ENCODE measurements at regions not wholly inside any gene's neighbourhood (a gene's known extent, or its start where the extent isn't known, plus 50 kb on each side); places are given as distances from the start of the nearest gene placed in this dataset.
A peak's percentile ranks its signal among the peaks of the same experiment; 100 is the strongest.
"Not testable (repeated sequence)": the region's sequence is repeated elsewhere in the genome, so short reads cannot be mapped to it uniquely, and the experiment has no call there.

- no peak overlapping the region for H3K27ac ChIP-seq
- TF ChIP-seq CTCF (IDR thresholded peaks at IDR 0.05; ENCODE audit: low read depth, low read length), result no peak
Measured at GRCh38 chrX:39065051-39065871, 264.0 kb downstream of the MID1IP1 start.

GRCh38 chrX:39067866-39068265, 266.6 kb downstream of the MID1IP1 start:
- no peaks in the 10 kb centered on the region for H3K4me1 ChIP-seq (ENCODE audit: low read depth)
- no peaks in the 10 kb centered on the region for H3K9me3 ChIP-seq (ENCODE audit: low read depth)
- H3K36me3 ChIP-seq, result no peaks in the 10 kb centered on the region
- H3K27ac ChIP-seq, result no peak overlapping the region
- TF ChIP-seq CTCF (IDR thresholded peaks at IDR 0.05; ENCODE audit: low read depth, low read length), result no peak
- no peak for DNase-seq (ENCODE audit: low read depth in 1 of 2, low spot score in 1 of 2)
- H3K27me3 ChIP-seq, result no peaks in the 10 kb centered on the region
- no peak overlapping the region for H3K4me3 ChIP-seq

More at GRCh38 chrX:39065051-39065871, 264.0 kb downstream of the MID1IP1 start:
- Histone ChIP-seq H3K4me3 (no peak overlapping the region), H3K27me3 (no peaks in the 10 kb centered on the region), H3K36me3 (no peaks in the 10 kb centered on the region), H3K9me3 (ENCODE audit: low read depth) (no peaks in the 10 kb centered on the region), H3K4me1 (ENCODE audit: low read depth) (no peaks in the 10 kb centered on the region)
- DNase-seq (ENCODE audit: low read depth in 1 of 2, low spot score in 1 of 2), result peak in 1 of 2 donors; percentile 14

GRCh38 chrX:39068634-39069033, 267.4 kb downstream of the MID1IP1 start:
- not testable (repeated sequence) for H3K27ac ChIP-seq; H3K4me1 ChIP-seq (ENCODE audit: low read depth); DNase-seq (ENCODE audit: low read depth in 1 of 2, low spot score in 1 of 2); H3K4me3 ChIP-seq; H3K36me3 ChIP-seq; H3K9me3 ChIP-seq (ENCODE audit: low read depth); H3K27me3 ChIP-seq

- no peaks in the 10 kb centered on the region for H3K4me1 ChIP-seq (ENCODE audit: low read depth)
- no peaks in the 10 kb centered on the region for H3K27me3 ChIP-seq
- DNase-seq (ENCODE audit: low read depth in 1 of 2, low spot score in 1 of 2), result no peak
- H3K27ac ChIP-seq, result no peak overlapping the region
- no peaks in the 10 kb centered on the region for H3K9me3 ChIP-seq (ENCODE audit: low read depth)
- TF ChIP-seq CTCF (IDR thresholded peaks at IDR 0.05; ENCODE audit: low read depth, low read length), result no peak
- H3K36me3 ChIP-seq, result no peaks in the 10 kb centered on the region
- no peak overlapping the region for H3K4me3 ChIP-seq
Measured at GRCh38 chrX:39070009-39070408, 268.8 kb downstream of the MID1IP1 start.

- Histone ChIP-seq H3K27ac (no peak overlapping the region), H3K4me1 (ENCODE audit: low read depth) (no peaks in the 10 kb centered on the region), H3K36me3 (no peaks in the 10 kb centered on the region), H3K27me3 (no peaks in the 10 kb centered on the region), H3K4me3 (no peak overlapping the region), H3K9me3 (ENCODE audit: low read depth) (no peaks in the 10 kb centered on the region)
- TF ChIP-seq CTCF (IDR thresholded peaks at IDR 0.05; ENCODE audit: low read depth, low read length), result no peak
- no peak for DNase-seq (ENCODE audit: low read depth in 1 of 2, low spot score in 1 of 2)
Measured at GRCh38 chrX:39073131-39073530, 271.9 kb downstream of the MID1IP1 start.

- Histone ChIP-seq H3K27me3 (no peaks in the 10 kb centered on the region), H3K4me1 (ENCODE audit: low read depth) (no peaks in the 10 kb centered on the region), H3K4me3 (no peak overlapping the region), H3K9me3 (ENCODE audit: low read depth) (no peaks in the 10 kb centered on the region), H3K36me3 (no peaks in the 10 kb centered on the region), H3K27ac (no peak overlapping the region)
- no peak for DNase-seq (ENCODE audit: low read depth in 1 of 2, low spot score in 1 of 2)
- TF ChIP-seq CTCF (IDR thresholded peaks at IDR 0.05; ENCODE audit: low read depth, low read length), result no peak
Measured at GRCh38 chrX:39096599-39096998, 295.3 kb downstream of the MID1IP1 start.
